ENCODE measurements at regions not wholly inside any gene's neighbourhood (a gene's known extent, or its start where the extent isn't known, plus 50 kb on each side); places are given as distances from the start of the nearest gene placed in this dataset.

DNA sequence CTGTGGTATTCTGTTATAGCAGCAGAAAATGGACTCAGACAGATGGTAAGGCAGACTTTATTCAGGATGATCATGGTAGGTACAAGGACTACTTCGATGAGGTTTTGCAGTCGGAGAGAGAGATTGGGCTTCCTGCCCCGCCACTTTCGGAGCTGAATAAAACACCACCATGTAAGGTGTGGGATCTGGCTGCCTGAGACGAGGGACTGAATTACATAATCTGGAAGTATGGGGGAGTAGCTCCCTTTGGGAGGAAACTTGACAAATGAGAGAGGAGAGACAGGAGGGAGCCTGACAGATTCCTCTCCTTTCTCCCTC, 255.5 kb upstream of the GATB start:
- TF ChIP-seq POLR2A (IDR thresholded peaks at IDR 0.05; ENCODE audit: low read depth, low read length) (no peak), SPI1 (IDR thresholded peaks at IDR 0.05; ENCODE audit: low read depth, low read length) (no peak), POLR2AphosphoS5 (IDR thresholded peaks at IDR 0.05; ENCODE audit: low read depth, low read length) (no peak)

All from GM12891 (cell line).